Ovary (tissue), 3 donors: ENCODE measurements at regions not wholly inside any gene's neighbourhood (a gene's known extent, or its start where the extent isn't known, plus 50 kb on each side); places are given as distances from the start of the nearest gene placed in this dataset.

Source experiments
- CTCF ChIP-seq, 3 donors: fragments of 450-650 bp in 2 of 3; fragments of 200-600 bp in 1 of 3; IDR thresholded peaks; one replicate each; pipeline versions ENCODE4 v1.5.1 to v1.8.0; 2016 to 2022; ENCODE audit warnings: antibody characterized with exemption in 3 of 3, mild to moderate bottlenecking in 1 of 3
- POLR2A ChIP-seq: fragments of 450-650 bp; IDR thresholded peaks from one replicate; pipeline ENCODE4 v1.6.1; 2017; ENCODE audit warnings: antibody characterized with exemption, mild to moderate bottlenecking, moderate library complexity
- donor health status: DM: no; HTN: no; CAD: no.

DNA sequence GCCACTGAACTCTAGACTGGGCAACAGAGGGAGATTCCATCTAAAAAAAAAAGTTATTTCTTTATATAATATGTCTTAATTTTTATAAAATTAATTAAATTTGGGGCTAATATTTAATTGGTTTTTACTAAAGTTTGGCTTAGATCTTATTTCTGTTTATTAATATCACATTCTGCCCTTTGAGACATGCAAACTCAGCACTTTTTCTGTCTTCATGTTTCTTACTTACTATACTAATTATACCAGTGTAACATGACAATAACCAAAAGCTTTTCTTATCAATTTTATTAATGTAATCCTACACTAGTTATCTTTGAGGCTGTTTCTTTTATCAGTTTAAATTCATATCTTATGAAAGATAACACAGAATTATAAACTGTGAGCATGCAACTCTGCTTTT is 475.9 kb upstream of the GRID2 start:
- TF ChIP-seq CTCF (IDR thresholded peaks at IDR 0.05) (no peak), POLR2A (no peak)
